RWPE1 (cell line): ENCODE measurements at regions not wholly inside any gene's neighbourhood (a gene's known extent, or its start where the extent isn't known, plus 50 kb on each side); places are given as distances from the start of the nearest gene placed in this dataset.
"Not testable (repeated sequence)": the region's sequence is repeated elsewhere in the genome, so short reads cannot be mapped to it uniquely, and the experiment has no call there.

Source experiments
- CTCF ChIA-PET: fragments of 350-600 bp; sonication (Branson Sonifier 250); formaldehyde crosslinking; extraction: SDS; loops from one replicate; lab custom pipeline; 2021; lab: Yijun Ruan, JAX
- POLR2A ChIA-PET: fragments of 400-600 bp; formaldehyde crosslinking; extraction: SDS; loops from one replicate; lab custom pipeline; 2020; ENCODE audit warnings: antibody characterized with exemption; ENCODE audit not compliant: low non-redundant PET; lab: Yijun Ruan, JAX
- DNase-seq: peaks from one replicate; pipeline ENCODE4 v3.0.0; 2012; ENCODE audit warnings: low spot score
- H3K27ac ChIP-seq: fragments of 450-650 bp; 2 replicates; pipeline ENCODE4 v1.5.1; 2017
- TF ChIP-seq, protein P1 (sequence below): fragments of 450-650 bp; conservative IDR thresholded peaks from 2 replicates; pipeline ENCODE4 v1.5.1; 2017; ENCODE audit warnings: low read depth, mild to moderate bottlenecking

DNA sequence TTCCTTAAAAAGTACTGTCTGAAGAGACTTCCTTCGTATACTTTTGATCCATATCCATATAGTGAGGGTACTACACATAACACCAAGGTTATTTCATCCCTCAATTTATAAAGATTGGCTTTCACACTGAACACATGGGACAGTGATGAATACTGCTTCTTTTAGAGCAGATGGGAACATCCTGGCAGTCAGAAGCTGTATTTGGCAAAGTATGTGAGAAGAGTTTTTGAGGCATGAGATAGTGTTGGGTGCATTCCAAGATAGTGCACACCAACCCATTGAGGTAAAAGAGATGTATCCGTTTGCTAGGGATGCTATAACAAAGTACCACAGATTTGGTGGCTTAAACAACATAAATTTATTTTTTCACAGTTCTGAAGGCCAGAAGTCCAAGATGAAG lies 141.1 kb downstream of the MOSPD2 start:
- TF ChIP-seq, protein P1, sequence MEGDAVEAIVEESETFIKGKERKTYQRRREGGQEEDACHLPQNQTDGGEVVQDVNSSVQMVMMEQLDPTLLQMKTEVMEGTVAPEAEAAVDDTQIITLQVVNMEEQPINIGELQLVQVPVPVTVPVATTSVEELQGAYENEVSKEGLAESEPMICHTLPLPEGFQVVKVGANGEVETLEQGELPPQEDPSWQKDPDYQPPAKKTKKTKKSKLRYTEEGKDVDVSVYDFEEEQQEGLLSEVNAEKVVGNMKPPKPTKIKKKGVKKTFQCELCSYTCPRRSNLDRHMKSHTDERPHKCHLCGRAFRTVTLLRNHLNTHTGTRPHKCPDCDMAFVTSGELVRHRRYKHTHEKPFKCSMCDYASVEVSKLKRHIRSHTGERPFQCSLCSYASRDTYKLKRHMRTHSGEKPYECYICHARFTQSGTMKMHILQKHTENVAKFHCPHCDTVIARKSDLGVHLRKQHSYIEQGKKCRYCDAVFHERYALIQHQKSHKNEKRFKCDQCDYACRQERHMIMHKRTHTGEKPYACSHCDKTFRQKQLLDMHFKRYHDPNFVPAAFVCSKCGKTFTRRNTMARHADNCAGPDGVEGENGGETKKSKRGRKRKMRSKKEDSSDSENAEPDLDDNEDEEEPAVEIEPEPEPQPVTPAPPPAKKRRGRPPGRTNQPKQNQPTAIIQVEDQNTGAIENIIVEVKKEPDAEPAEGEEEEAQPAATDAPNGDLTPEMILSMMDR = no peak
- H3K27ac ChIP-seq = no peak overlapping the region
- no peak for DNase-seq
- ChIA-PET CTCF (no interaction called here), POLR2A (no interaction called here)

DNA sequence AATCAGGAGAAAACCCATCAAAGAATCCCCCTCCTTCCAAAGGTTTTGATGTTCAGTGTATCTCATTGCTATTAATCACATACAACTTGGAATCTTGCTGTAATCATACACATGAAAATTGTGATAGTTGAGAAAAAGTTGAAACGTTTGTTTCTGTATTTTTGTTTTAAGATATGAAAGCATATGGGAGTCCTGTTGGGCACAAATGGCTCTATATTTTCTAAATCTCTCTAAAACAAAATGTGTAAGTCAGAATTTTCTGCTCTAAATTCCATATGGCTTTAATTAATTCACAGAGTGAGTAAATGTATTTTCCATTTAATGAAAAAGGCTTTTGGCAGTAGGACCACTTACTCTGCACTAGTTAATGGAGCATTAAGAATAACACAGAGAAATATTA lies 140.2 kb downstream of the MOSPD2 start:
- DNase-seq = no peak
- CTCF ChIA-PET = no interaction called here
- POLR2A ChIA-PET = no interaction called here
- TF ChIP-seq, protein P1 = no peak
- H3K27ac ChIP-seq = no peak overlapping the region

DNA sequence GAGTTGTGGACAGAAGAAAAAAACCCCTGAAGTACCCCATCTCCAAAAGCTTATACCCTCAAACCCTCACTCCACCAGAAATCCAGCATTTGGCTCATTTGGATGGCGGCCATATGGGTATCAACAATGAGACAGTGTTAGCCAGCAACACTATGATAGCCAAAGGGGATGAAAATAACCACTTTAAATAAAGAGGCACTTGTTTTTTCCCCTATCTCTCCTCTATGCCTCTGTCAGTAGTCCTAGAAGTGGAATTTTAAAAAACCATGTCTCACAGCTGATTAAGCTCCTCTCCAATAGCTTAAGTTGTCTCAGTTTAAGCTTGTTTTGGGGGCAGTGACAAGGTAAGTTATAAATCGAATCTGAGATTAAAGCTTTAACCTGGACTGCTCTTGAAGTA lies 124.0 kb downstream of the MOSPD2 start:
- TF ChIP-seq, protein P1 = no peak
- H3K27ac ChIP-seq = no peak overlapping the region
- CTCF ChIA-PET = interaction anchor here (0.5 to 0.6 kb wide), 2 partner anchors 29 to 91 kb away, joined by 3 read pairs; no protein-coding TSS in a partner anchor
- no peak for DNase-seq
- POLR2A ChIA-PET = no interaction called here

DNA sequence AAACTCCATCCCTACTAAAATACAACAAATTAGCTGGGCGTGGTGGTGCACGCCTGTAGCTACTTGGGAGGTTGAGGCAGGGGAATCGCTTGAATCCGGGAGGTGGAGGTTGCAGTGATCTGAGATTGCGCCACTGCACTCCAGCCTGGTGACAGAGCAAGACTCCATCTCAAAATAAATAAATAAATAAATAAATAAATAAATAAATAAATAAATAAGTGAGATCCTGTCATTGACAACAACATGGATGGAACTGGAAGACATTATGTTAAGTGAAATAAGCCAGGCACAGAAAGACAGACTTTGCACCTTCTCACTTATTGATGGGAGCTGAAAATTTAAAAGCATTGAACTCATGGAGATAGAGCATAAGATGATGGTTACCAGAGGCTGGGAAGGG lies 111.2 kb downstream of the MOSPD2 start:
- H3K27ac ChIP-seq, CTCF ChIA-PET, POLR2A ChIA-PET, DNase-seq: not testable (repeated sequence)
